GM12878 (cell line): ENCODE measurements at regions not wholly inside any gene's neighbourhood (a gene's known extent, or its start where the extent isn't known, plus 50 kb on each side); places are given as distances from the start of the nearest gene placed in this dataset.

ENCODE experiments used
- BRCA1 ChIP-seq: IDR thresholded peaks from 2 replicates; pipeline ENCODE4 v1.6.1; 2011; ENCODE audit warnings: low read depth, low read length, improper control_type of control experiment
- POLR2A ChIP-seq: IDR thresholded peaks from 2 replicates; pipeline ENCODE4 v1.6.1; 2011; ENCODE audit warnings: low read depth, mild to moderate bottlenecking, low read length

DNA sequence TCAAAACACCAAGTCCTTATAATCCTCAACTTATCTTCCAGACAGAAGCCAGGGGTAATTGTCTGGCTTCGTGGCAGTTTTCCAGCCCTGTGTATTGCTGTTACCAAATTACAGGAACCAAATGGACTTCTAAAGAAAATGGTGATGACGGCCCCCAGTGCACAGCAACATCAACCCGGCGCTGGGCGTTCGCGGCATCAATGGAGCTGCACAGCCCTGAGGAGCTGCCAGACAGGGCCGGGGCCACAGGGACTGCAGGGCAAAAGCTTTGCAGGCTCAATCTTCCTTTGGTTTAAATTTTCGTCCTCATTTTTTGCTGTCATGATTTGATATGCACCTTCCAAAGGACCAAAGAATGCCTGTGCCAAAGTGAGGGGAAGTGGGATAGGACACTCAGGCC, 292.5 kb downstream of the BRD1 start:
- no peak for TF ChIP-seq POLR2A
- no peak for TF ChIP-seq BRCA1
